ENCODE measurements at regions not wholly inside any gene's neighbourhood (a gene's known extent, or its start where the extent isn't known, plus 50 kb on each side); places are given as distances from the start of the nearest gene placed in this dataset.

DNA sequence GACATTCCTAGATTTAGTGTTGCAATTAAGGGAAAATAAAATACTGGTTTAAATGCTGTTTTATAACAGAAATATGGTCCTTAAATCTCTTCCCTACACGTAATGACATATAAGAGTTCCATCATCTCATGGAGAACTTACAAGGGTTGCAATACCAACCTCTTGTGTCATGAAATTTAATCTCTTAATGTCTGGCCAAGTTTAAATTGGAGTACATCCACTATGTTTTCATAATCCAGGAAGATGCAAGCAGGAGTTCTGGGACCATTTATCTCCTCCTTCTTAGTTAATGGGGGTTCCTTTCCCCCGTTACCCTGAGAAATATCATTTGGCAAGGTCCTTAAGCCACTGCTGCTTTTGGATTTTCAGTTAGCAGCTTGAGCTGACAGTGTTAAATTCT, 126.0 kb upstream of the ACVR2A start:
- no peak overlapping the region for H2AFZ ChIP-seq
- no peak overlapping the region for H3K4me3 ChIP-seq
- Mint-ChIP-seq H3K27me3 (ENCODE audit: insufficient read depth, low read depth, poor library complexity) (peaks cover 3% of the 10 kb centered on the region), H3K9me3 (no peaks in the 10 kb centered on the region), H3K36me3 (ENCODE audit: low read depth) (no peaks in the 10 kb centered on the region), H3K4me1 (peaks cover 13% of the 10 kb centered on the region), H3K4me3 (no peak overlapping the region), H3K27ac (no peak overlapping the region)
- H3K4me1 ChIP-seq (ENCODE audit: insufficient read depth), result peaks cover 6% of the 10 kb centered on the region; the same call in 1 of the 2 replicates
- no peak overlapping the region for H3K4me2 ChIP-seq
- H4K20me1 ChIP-seq (replicated peaks; ENCODE audit: insufficient read depth), result no peaks in the 10 kb centered on the region
- H3K27me3 ChIP-seq (ENCODE audit: insufficient read depth), result no peaks in the 10 kb centered on the region
- no peaks in the 10 kb centered on the region for H3K79me2 ChIP-seq (replicated peaks; ENCODE audit: insufficient read depth)
- no peaks in the 10 kb centered on the region for H3K9me2 ChIP-seq (ENCODE audit: insufficient read depth)
- ATAC-seq (no peak), DNase-seq (ENCODE audit: low spot score) (no peak)
- no peaks in the 10 kb centered on the region for H3K36me3 ChIP-seq (ENCODE audit: insufficient read depth)
- no peak overlapping the region for H3K27ac ChIP-seq (ENCODE audit: low read depth)
- no peak for TF ChIP-seq ZNF114 (CRISPR knock-in tag; IDR thresholded peaks at IDR 0.05)
- TF ChIP-seq EZH2 (IDR thresholded peaks at IDR 0.05; ENCODE audit: low read depth, unreplicated experiment), result no peak
- TF ChIP-seq, protein P1, sequence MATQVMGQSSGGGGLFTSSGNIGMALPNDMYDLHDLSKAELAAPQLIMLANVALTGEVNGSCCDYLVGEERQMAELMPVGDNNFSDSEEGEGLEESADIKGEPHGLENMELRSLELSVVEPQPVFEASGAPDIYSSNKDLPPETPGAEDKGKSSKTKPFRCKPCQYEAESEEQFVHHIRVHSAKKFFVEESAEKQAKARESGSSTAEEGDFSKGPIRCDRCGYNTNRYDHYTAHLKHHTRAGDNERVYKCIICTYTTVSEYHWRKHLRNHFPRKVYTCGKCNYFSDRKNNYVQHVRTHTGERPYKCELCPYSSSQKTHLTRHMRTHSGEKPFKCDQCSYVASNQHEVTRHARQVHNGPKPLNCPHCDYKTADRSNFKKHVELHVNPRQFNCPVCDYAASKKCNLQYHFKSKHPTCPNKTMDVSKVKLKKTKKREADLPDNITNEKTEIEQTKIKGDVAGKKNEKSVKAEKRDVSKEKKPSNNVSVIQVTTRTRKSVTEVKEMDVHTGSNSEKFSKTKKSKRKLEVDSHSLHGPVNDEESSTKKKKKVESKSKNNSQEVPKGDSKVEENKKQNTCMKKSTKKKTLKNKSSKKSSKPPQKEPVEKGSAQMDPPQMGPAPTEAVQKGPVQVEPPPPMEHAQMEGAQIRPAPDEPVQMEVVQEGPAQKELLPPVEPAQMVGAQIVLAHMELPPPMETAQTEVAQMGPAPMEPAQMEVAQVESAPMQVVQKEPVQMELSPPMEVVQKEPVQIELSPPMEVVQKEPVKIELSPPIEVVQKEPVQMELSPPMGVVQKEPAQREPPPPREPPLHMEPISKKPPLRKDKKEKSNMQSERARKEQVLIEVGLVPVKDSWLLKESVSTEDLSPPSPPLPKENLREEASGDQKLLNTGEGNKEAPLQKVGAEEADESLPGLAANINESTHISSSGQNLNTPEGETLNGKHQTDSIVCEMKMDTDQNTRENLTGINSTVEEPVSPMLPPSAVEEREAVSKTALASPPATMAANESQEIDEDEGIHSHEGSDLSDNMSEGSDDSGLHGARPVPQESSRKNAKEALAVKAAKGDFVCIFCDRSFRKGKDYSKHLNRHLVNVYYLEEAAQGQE (IDR thresholded peaks at IDR 0.05; ENCODE audit: unreplicated experiment), result no peak
- TF ChIP-seq NANOG (IDR thresholded peaks at IDR 0.05; ENCODE audit: borderline replicate concordance), result no peak
- no peak for TF ChIP-seq POLR2AphosphoS5 (IDR thresholded peaks at IDR 0.05; ENCODE audit: low read depth)
- H3F3A ChIP-seq (replicated peaks; ENCODE audit: low read depth), result no peaks in the 10 kb centered on the region

- Mint-ChIP-seq H3K9me3 (no peaks in the 10 kb centered on the region), H3K4me3 (no peak overlapping the region), H3K4me1 (peaks cover 3% of the 10 kb centered on the region; the same call in 1 of the 3 replicates), H3K27me3 (ENCODE audit: insufficient read depth, low read depth, poor library complexity) (peaks cover 2% of the 10 kb centered on the region), H3K27ac (no peak overlapping the region), H3K36me3 (ENCODE audit: low read depth) (no peaks in the 10 kb centered on the region)
- no peaks in the 10 kb centered on the region for H3K36me3 ChIP-seq (ENCODE audit: insufficient read depth)
- no peak overlapping the region for H2AFZ ChIP-seq
- H3K4me3 ChIP-seq, result no peak overlapping the region
- no peaks in the 10 kb centered on the region for H3K4me1 ChIP-seq (ENCODE audit: insufficient read depth)
- ATAC-seq (no peak), DNase-seq (ENCODE audit: low spot score) (no peak)
- no peaks in the 10 kb centered on the region for H3K9me2 ChIP-seq (ENCODE audit: insufficient read depth)
- no peaks in the 10 kb centered on the region for H4K20me1 ChIP-seq (replicated peaks; ENCODE audit: insufficient read depth)
- H3K27me3 ChIP-seq (ENCODE audit: insufficient read depth), result no peaks in the 10 kb centered on the region
- TF ChIP-seq, protein P1 (IDR thresholded peaks at IDR 0.05; ENCODE audit: unreplicated experiment), result no peak
- no peak for TF ChIP-seq ZNF114 (CRISPR knock-in tag; IDR thresholded peaks at IDR 0.05)
- no peak for TF ChIP-seq NANOG (IDR thresholded peaks at IDR 0.05; ENCODE audit: borderline replicate concordance)
- TF ChIP-seq JUNB (IDR thresholded peaks at IDR 0.05; ENCODE audit: unreplicated experiment), result no peak
- TF ChIP-seq ZNF331 (CRISPR knock-in tag; IDR thresholded peaks at IDR 0.05; ENCODE audit: low read depth), result no peak
- no peak for TF ChIP-seq POLR2AphosphoS5 (IDR thresholded peaks at IDR 0.05; ENCODE audit: low read depth)
- H3K79me2 ChIP-seq (replicated peaks; ENCODE audit: insufficient read depth), result no peaks in the 10 kb centered on the region
- no peaks in the 10 kb centered on the region for H3F3A ChIP-seq (replicated peaks; ENCODE audit: low read depth)
- H3K27ac ChIP-seq (ENCODE audit: low read depth), result no peak overlapping the region
- no peak overlapping the region for H3K4me2 ChIP-seq
Measured at GRCh38 chr2:147716906-147717305, 127.9 kb upstream of the ACVR2A start.

Data from GM23338 (cell line).